Type B pancreatic cell (in vitro differentiated cells): ENCODE measurements at regions not wholly inside any gene's neighbourhood (a gene's known extent, or its start where the extent isn't known, plus 50 kb on each side); places are given as distances from the start of the nearest gene placed in this dataset.

Experiments
- DNase-seq: peaks from one replicate; pipeline ENCODE4 v3.0.0; 2021; ENCODE audit warnings: mixed read lengths; ENCODE audit not compliant: unreplicated experiment; ENCODE audit errors: extremely low spot score
- H3K27ac Mint-ChIP-seq: 2 replicates; pipeline ENCODE4 v1.8.0; 2021; ENCODE audit warnings: mild to moderate bottlenecking, mixed read lengths
- H3K27me3 Mint-ChIP-seq: 2 replicates; pipeline ENCODE4 v1.8.0; 2021; ENCODE audit warnings: mixed read lengths
- H3K36me3 Mint-ChIP-seq: 2 replicates; pipeline ENCODE4 v1.8.0; 2021; ENCODE audit warnings: mixed read lengths
- H3K4me1 Mint-ChIP-seq: one replicate; pipeline ENCODE4 v1.8.0; 2021; ENCODE audit warnings: mixed read lengths; ENCODE audit not compliant: unreplicated experiment
- H3K4me3 Mint-ChIP-seq: 2 replicates; pipeline ENCODE4 v1.8.0; 2021; ENCODE audit warnings: mild to moderate bottlenecking, mixed read lengths
- H3K9me3 Mint-ChIP-seq: 2 replicates; pipeline ENCODE4 v1.8.0; 2021; ENCODE audit warnings: mixed read lengths
- TF ChIP-seq, protein P1 (sequence below): fragments of 200-600 bp; sonication (generic); conservative IDR thresholded peaks from 2 replicates; pipeline ENCODE4 v1.5.0; 2021; ENCODE audit warnings: antibody characterized with exemption, mild to moderate bottlenecking

DNA sequence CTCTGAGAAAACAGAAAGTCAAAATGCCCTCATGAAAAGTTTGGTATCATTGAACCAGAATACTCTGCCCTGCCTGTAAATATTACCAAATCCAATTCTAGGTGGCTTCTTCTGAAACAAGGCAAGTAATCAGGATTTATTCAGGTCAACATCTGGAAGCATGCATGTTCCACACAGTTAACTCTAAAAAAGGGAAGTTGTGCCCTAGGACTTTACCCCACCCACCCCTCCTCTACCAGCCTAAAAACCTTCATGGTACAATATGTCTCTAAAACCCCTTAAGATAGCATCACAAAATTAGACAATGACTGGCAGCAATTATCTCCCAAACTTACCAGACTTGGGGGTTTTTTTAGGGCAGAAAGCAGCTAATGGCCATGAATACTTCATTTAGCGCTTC, 414.8 kb upstream of the SLC30A5 start:
- H3K27me3 Mint-ChIP-seq = peaks cover 3% of the 10 kb centered on the region
- H3K4me3 Mint-ChIP-seq = no peak overlapping the region
- TF ChIP-seq, protein P1, sequence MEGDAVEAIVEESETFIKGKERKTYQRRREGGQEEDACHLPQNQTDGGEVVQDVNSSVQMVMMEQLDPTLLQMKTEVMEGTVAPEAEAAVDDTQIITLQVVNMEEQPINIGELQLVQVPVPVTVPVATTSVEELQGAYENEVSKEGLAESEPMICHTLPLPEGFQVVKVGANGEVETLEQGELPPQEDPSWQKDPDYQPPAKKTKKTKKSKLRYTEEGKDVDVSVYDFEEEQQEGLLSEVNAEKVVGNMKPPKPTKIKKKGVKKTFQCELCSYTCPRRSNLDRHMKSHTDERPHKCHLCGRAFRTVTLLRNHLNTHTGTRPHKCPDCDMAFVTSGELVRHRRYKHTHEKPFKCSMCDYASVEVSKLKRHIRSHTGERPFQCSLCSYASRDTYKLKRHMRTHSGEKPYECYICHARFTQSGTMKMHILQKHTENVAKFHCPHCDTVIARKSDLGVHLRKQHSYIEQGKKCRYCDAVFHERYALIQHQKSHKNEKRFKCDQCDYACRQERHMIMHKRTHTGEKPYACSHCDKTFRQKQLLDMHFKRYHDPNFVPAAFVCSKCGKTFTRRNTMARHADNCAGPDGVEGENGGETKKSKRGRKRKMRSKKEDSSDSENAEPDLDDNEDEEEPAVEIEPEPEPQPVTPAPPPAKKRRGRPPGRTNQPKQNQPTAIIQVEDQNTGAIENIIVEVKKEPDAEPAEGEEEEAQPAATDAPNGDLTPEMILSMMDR = no peak
- peaks cover 29% of the 10 kb centered on the region for H3K4me1 Mint-ChIP-seq
- no peak overlapping the region for H3K27ac Mint-ChIP-seq
- H3K36me3 Mint-ChIP-seq = no peaks in the 10 kb centered on the region
- peaks cover 8% of the 10 kb centered on the region for H3K9me3 Mint-ChIP-seq
- no peak for DNase-seq

GRCh38 chr5:68680366-68680765, 413.4 kb upstream of the SLC30A5 start:
- Mint-ChIP-seq H3K27me3 (peaks cover 3% of the 10 kb centered on the region), H3K4me3 (no peak overlapping the region), H3K4me1 (peaks cover 26% of the 10 kb centered on the region), H3K27ac (no peak overlapping the region), H3K36me3 (no peaks in the 10 kb centered on the region), H3K9me3 (peaks cover 6% of the 10 kb centered on the region)
- no peak for DNase-seq
- TF ChIP-seq, protein P1 = no peak

- Mint-ChIP-seq H3K27me3 (peaks cover 3% of the 10 kb centered on the region), H3K36me3 (no peaks in the 10 kb centered on the region), H3K27ac (no peak overlapping the region), H3K4me1 (peaks cover 37% of the 10 kb centered on the region), H3K4me3 (no peak overlapping the region), H3K9me3 (peaks cover 5% of the 10 kb centered on the region)
- DNase-seq = no peak
- TF ChIP-seq, protein P1 = no peak
Measured at GRCh38 chr5:68681929-68682328, 411.9 kb upstream of the SLC30A5 start.

- peaks cover 37% of the 10 kb centered on the region for H3K4me1 Mint-ChIP-seq
- H3K27me3 Mint-ChIP-seq = peaks cover 3% of the 10 kb centered on the region
- H3K4me3 Mint-ChIP-seq = peak overlapping the region; percentile 1
- TF ChIP-seq, protein P1 = no peak
- peaks cover 5% of the 10 kb centered on the region for H3K9me3 Mint-ChIP-seq
- H3K36me3 Mint-ChIP-seq = no peaks in the 10 kb centered on the region
- no peak overlapping the region for H3K27ac Mint-ChIP-seq
- DNase-seq = no peak
Measured at GRCh38 chr5:68682400-68683160, 411.2 kb upstream of the SLC30A5 start.

- TF ChIP-seq, protein P1 = no peak
- peak overlapping the region; percentile 80 for H3K27ac Mint-ChIP-seq
- no peak overlapping the region for H3K4me3 Mint-ChIP-seq
- H3K36me3 Mint-ChIP-seq = no peaks in the 10 kb centered on the region
- DNase-seq = no peak
- H3K9me3 Mint-ChIP-seq = peaks cover 5% of the 10 kb centered on the region
- H3K27me3 Mint-ChIP-seq = peaks cover 3% of the 10 kb centered on the region
- peaks cover 37% of the 10 kb centered on the region for H3K4me1 Mint-ChIP-seq
Measured at GRCh38 chr5:68683632-68684036, 410.2 kb upstream of the SLC30A5 start.
